GM23338 (cell line): ENCODE measurements at regions not wholly inside any gene's neighbourhood (a gene's known extent, or its start where the extent isn't known, plus 50 kb on each side); places are given as distances from the start of the nearest gene placed in this dataset.

Experiments used
- ATAC-seq: fragments of 200-7000 bp; cut with Tn5 transposase; 3 replicates; pipeline ENCODE4 v1.9.1; 2020
- DNase-seq: peaks from one replicate; pipeline ENCODE4 v3.0.0-alpha.2; 2015; ENCODE audit warnings: low spot score
- H2AFZ ChIP-seq: fragments of 200-600 bp; sonication (generic); 2 replicates; pipeline ENCODE4 v1.8.0; 2016; ENCODE audit warnings: antibody characterized with exemption, mild to moderate bottlenecking, moderate library complexity
- H3F3A ChIP-seq: fragments of 200-600 bp; sonication (generic); replicated peaks from 2 replicates; pipeline ENCODE4 v1.8.0; 2017; ENCODE audit warnings: antibody characterized with exemption, mixed run types, low read depth
- H3K27ac ChIP-seq: fragments of 200-600 bp; sonication (generic); 2 replicates; pipeline ENCODE4 v1.6.1; 2016; ENCODE audit warnings: low read depth
- H3K27me3 ChIP-seq: fragments of 200-600 bp; sonication (generic); 2 replicates; pipeline ENCODE4 v1.8.0; 2016; ENCODE audit warnings: mild to moderate bottlenecking, mixed run types, moderate library complexity; ENCODE audit not compliant: insufficient read depth
- H3K36me3 ChIP-seq: fragments of 200-600 bp; sonication (generic); 2 replicates; pipeline ENCODE4 v1.8.0; 2016; ENCODE audit warnings: mild to moderate bottlenecking; ENCODE audit not compliant: insufficient read depth
- H3K4me1 ChIP-seq: fragments of 200-600 bp; sonication (generic); 2 replicates; pipeline ENCODE4 v1.8.0; 2016; ENCODE audit warnings: mild to moderate bottlenecking, moderate library complexity; ENCODE audit not compliant: insufficient read depth
- H3K4me2 ChIP-seq: fragments of 200-600 bp; sonication (generic); 2 replicates; pipeline ENCODE4 v1.7.1; 2017; ENCODE audit warnings: mixed run types
- H3K4me3 ChIP-seq: fragments of 200-600 bp; sonication (generic); 2 replicates; pipeline ENCODE4 v1.6.1; 2016; ENCODE audit warnings: mixed run types
- H3K79me2 ChIP-seq: fragments of 200-600 bp; sonication (generic); replicated peaks from 2 replicates; pipeline ENCODE4 v1.8.0; 2017; ENCODE audit warnings: mild to moderate bottlenecking; ENCODE audit not compliant: insufficient read depth
- H3K9me2 ChIP-seq: fragments of 200-600 bp; sonication (generic); 2 replicates; pipeline ENCODE4 v1.8.0; 2017; ENCODE audit not compliant: insufficient read depth
- H4K20me1 ChIP-seq: fragments of 200-600 bp; sonication (generic); replicated peaks from 2 replicates; pipeline ENCODE4 v1.8.0; 2017; ENCODE audit warnings: mild to moderate bottlenecking; ENCODE audit not compliant: insufficient read depth
- H3K27ac Mint-ChIP-seq: 2 replicates; pipeline ENCODE4 v1.8.0; 2020; ENCODE audit warnings: inconsistent platforms, mild to moderate bottlenecking, moderate library complexity, mixed read lengths
- H3K27me3 Mint-ChIP-seq: 3 replicates; pipeline ENCODE4 v1.8.0; 2022; ENCODE audit warnings: low read depth, mild to moderate bottlenecking, moderate library complexity, mixed read lengths, inconsistent platforms; ENCODE audit not compliant: insufficient read depth, poor library complexity
- H3K36me3 Mint-ChIP-seq: 3 replicates; pipeline ENCODE4 v1.8.0; 2021; ENCODE audit warnings: low read depth, mild to moderate bottlenecking, inconsistent platforms, moderate library complexity, mixed read lengths
- H3K4me1 Mint-ChIP-seq: 3 replicates; pipeline ENCODE4 v1.8.0; 2020; ENCODE audit warnings: mild to moderate bottlenecking, inconsistent platforms, mixed read lengths
- H3K4me3 Mint-ChIP-seq: 3 replicates; pipeline ENCODE4 v1.8.0; 2021; ENCODE audit warnings: moderate library complexity, mild to moderate bottlenecking, inconsistent platforms, mixed read lengths
- H3K9me3 Mint-ChIP-seq: 3 replicates; pipeline ENCODE4 v1.8.0; 2020; ENCODE audit warnings: moderate library complexity, mild to moderate bottlenecking, inconsistent platforms, mixed read lengths
- CREB1 ChIP-seq: fragments of 250-450 bp; sonication (Bioruptor Pico); IDR thresholded peaks from 2 replicates; pipeline ENCODE4 v1.5.0; 2020; ENCODE audit warnings: low read depth, mild to moderate bottlenecking, moderate library complexity
- EZH2phosphoT487 ChIP-seq: fragments of 200-600 bp; sonication (generic); IDR thresholded peaks from one replicate; pipeline ENCODE4 v1.8.1; 2018; ENCODE audit warnings: antibody characterized with exemption; ENCODE audit not compliant: unreplicated experiment
- NANOG ChIP-seq: IDR thresholded peaks from 2 replicates; pipeline ENCODE4 v1.6.1; 2016; ENCODE audit warnings: antibody characterized with exemption, borderline replicate concordance
- STAT1 ChIP-seq: IDR thresholded peaks from one replicate; pipeline ENCODE4 v1.6.1; 2016; ENCODE audit warnings: antibody characterized with exemption; ENCODE audit not compliant: unreplicated experiment
- ZNF114 ChIP-seq: fragments of 250-450 bp; sonication (Bioruptor Pico); IDR thresholded peaks from 2 replicates; pipeline ENCODE4 v1.5.0; 2020; ENCODE audit warnings: mild to moderate bottlenecking, moderate library complexity
- ZNF331 ChIP-seq: fragments of 250-450 bp; sonication (Bioruptor Pico); IDR thresholded peaks from 2 replicates; pipeline ENCODE4 v1.5.0; 2020; ENCODE audit warnings: low read depth, mild to moderate bottlenecking, moderate library complexity
- TF ChIP-seq, protein P1 (sequence below): fragments of 250-450 bp; sonication (Bioruptor Pico); IDR thresholded peaks from 2 replicates; pipeline ENCODE4 v1.5.0; 2020; ENCODE audit warnings: mild to moderate bottlenecking, moderate library complexity
- TF ChIP-seq, protein P2 (sequence below): IDR thresholded peaks from 2 replicates; pipeline ENCODE4 v1.6.1; 2016; ENCODE audit warnings: antibody characterized with exemption

DNA sequence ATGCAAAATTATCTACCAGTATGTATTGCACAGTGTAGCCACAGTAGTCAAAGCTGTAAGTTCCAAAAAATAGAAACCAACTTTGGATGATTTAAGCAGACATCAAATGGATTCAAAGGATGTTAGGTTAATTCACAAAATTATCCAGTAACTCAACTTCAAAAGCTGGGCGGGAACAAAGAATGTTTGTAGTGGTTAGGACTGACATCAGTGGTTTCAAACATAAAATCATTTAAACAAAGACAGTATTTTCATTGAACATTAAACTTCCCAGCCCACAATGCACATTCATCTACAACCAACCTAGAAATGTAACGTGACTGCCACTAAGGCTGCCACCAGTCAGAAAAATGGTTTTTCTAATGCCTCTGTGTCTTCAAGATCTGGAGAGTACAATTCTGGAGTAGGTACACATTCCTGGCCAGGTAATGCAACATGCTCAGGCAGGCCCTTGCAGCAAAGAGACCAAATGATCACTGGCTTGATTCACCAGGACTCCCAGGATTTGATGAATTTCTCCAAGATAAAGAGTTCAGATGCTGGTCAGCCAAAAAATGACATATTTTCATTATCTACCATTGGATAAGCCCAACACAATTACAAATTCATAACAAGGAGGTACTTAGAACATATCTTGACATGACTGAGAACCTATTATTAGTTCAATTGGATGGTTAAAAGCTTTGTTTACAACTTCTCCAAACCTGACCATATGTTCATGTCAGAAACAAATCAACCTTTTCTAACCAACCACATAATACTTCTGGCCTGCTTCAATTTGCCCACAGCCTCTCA, 189.8 kb upstream of the CNTN4 start:
- no peak overlapping the region for H3K27ac Mint-ChIP-seq
- no peaks in the 10 kb centered on the region for H3K4me1 ChIP-seq
- H3K27ac ChIP-seq, result no peak overlapping the region
- no peaks in the 10 kb centered on the region for H3K27me3 ChIP-seq
- no peaks in the 10 kb centered on the region for H3K27me3 Mint-ChIP-seq
- H3K4me3 Mint-ChIP-seq, result no peak overlapping the region
- no peak overlapping the region for H2AFZ ChIP-seq
- TF ChIP-seq ZNF114 (CRISPR knock-in tag) (no peak), STAT1 (no peak), CREB1 (no peak)
- TF ChIP-seq, protein P1, sequence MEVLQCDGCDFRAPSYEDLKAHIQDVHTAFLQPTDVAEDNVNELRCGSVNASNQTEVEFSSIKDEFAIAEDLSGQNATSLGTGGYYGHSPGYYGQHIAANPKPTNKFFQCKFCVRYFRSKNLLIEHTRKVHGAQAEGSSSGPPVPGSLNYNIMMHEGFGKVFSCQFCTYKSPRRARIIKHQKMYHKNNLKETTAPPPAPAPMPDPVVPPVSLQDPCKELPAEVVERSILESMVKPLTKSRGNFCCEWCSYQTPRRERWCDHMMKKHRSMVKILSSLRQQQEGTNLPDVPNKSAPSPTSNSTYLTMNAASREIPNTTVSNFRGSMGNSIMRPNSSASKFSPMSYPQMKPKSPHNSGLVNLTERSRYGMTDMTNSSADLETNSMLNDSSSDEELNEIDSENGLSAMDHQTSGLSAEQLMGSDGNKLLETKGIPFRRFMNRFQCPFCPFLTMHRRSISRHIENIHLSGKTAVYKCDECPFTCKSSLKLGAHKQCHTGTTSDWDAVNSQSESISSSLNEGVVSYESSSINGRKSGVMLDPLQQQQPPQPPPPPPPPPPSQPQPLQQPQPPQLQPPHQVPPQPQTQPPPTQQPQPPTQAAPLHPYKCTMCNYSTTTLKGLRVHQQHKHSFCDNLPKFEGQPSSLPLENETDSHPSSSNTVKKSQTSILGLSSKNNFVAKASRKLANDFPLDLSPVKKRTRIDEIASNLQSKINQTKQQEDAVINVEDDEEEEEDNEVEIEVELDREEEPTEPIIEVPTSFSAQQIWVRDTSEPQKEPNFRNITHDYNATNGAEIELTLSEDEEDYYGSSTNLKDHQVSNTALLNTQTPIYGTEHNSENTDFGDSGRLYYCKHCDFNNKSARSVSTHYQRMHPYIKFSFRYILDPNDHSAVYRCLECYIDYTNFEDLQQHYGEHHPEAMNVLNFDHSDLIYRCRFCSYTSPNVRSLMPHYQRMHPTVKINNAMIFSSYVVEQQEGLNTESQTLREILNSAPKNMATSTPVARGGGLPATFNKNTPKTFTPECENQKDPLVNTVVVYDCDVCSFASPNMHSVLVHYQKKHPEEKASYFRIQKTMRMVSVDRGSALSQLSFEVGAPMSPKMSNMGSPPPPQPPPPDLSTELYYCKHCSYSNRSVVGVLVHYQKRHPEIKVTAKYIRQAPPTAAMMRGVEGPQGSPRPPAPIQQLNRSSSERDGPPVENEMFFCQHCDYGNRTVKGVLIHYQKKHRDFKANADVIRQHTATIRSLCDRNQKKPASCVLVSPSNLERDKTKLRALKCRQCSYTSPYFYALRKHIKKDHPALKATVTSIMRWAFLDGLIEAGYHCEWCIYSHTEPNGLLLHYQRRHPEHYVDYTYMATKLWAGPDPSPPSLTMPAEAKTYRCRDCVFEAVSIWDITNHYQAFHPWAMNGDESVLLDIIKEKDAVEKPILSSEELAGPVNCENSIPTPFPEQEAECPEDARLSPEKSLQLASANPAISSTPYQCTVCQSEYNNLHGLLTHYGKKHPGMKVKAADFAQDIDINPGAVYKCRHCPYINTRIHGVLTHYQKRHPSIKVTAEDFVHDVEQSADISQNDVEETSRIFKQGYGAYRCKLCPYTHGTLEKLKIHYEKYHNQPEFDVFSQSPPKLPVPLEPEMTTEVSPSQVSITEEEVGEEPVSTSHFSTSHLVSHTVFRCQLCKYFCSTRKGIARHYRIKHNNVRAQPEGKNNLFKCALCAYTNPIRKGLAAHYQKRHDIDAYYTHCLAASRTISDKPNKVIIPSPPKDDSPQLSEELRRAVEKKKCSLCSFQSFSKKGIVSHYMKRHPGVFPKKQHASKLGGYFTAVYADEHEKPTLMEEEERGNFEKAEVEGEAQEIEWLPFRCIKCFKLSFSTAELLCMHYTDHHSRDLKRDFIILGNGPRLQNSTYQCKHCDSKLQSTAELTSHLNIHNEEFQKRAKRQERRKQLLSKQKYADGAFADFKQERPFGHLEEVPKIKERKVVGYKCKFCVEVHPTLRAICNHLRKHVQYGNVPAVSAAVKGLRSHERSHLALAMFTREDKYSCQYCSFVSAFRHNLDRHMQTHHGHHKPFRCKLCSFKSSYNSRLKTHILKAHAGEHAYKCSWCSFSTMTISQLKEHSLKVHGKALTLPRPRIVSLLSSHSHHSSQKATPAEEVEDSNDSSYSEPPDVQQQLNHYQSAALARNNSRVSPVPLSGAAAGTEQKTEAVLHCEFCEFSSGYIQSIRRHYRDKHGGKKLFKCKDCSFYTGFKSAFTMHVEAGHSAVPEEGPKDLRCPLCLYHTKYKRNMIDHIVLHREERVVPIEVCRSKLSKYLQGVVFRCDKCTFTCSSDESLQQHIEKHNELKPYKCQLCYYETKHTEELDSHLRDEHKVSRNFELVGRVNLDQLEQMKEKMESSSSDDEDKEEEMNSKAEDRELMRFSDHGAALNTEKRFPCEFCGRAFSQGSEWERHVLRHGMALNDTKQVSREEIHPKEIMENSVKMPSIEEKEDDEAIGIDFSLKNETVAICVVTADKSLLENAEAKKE (CRISPR knock-in tag), result no peak
- H3K36me3 Mint-ChIP-seq, result peaks cover 23% of the 10 kb centered on the region; the same call in 2 of the 3 replicates
- H3K36me3 ChIP-seq, result no peaks in the 10 kb centered on the region
- DNase-seq (no peak), ATAC-seq (no peak)
- no peaks in the 10 kb centered on the region for H3K4me1 Mint-ChIP-seq
- H3F3A ChIP-seq, result no peaks in the 10 kb centered on the region
- no peaks in the 10 kb centered on the region for H3K9me2 ChIP-seq
- H4K20me1 ChIP-seq, result no peaks in the 10 kb centered on the region
- H3K4me2 ChIP-seq, result no peak overlapping the region
- H3K4me3 ChIP-seq, result no peak overlapping the region
- peaks cover 96% of the 10 kb centered on the region for H3K9me3 Mint-ChIP-seq
- H3K79me2 ChIP-seq, result no peaks in the 10 kb centered on the region

DNA sequence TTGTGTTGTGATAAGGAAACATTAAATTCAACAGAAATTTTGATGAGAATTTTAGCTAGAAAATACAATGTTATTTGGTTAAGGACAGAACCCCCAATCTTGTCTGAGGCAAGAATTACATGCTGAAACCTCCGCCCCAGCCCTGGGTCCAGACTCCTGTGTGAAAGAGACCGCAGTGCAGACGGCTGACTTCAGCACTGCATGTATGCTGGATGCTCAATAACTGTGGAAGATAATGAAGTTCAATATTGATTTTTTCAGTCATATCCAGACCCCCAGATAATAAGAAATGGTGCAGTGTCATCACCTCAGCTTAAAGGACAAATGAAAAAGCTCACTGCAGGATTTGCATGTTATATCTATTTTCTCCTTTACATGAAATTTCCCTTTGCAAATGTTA, 188.3 kb upstream of the CNTN4 start:
- no peaks in the 10 kb centered on the region for H3K9me2 ChIP-seq
- no peaks in the 10 kb centered on the region for H3F3A ChIP-seq
- no peaks in the 10 kb centered on the region for H3K27me3 ChIP-seq
- Mint-ChIP-seq H3K4me1 (no peaks in the 10 kb centered on the region), H3K27ac (no peak overlapping the region), H3K4me3 (no peak overlapping the region), H3K27me3 (no peaks in the 10 kb centered on the region), H3K36me3 (peaks cover 28% of the 10 kb centered on the region; the same call in 2 of the 3 replicates), H3K9me3 (peaks cover 96% of the 10 kb centered on the region)
- no peak overlapping the region for H3K4me2 ChIP-seq
- H3K27ac ChIP-seq, result no peak overlapping the region
- ATAC-seq (no peak), DNase-seq (no peak)
- H3K36me3 ChIP-seq, result no peaks in the 10 kb centered on the region
- no peak overlapping the region for H2AFZ ChIP-seq
- no peaks in the 10 kb centered on the region for H3K79me2 ChIP-seq
- no peak overlapping the region for H3K4me3 ChIP-seq
- H3K4me1 ChIP-seq, result no peaks in the 10 kb centered on the region
- no peaks in the 10 kb centered on the region for H4K20me1 ChIP-seq
- no peak for TF ChIP-seq NANOG
- TF ChIP-seq, protein P2, sequence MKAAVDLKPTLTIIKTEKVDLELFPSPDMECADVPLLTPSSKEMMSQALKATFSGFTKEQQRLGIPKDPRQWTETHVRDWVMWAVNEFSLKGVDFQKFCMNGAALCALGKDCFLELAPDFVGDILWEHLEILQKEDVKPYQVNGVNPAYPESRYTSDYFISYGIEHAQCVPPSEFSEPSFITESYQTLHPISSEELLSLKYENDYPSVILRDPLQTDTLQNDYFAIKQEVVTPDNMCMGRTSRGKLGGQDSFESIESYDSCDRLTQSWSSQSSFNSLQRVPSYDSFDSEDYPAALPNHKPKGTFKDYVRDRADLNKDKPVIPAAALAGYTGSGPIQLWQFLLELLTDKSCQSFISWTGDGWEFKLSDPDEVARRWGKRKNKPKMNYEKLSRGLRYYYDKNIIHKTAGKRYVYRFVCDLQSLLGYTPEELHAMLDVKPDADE, result no peak
- TF ChIP-seq ZNF331, result no peak
- TF ChIP-seq EZH2phosphoT487, result no peak
